Thoracic aorta (tissue), 2 donors: ENCODE measurements at regions not wholly inside any gene's neighbourhood (a gene's known extent, or its start where the extent isn't known, plus 50 kb on each side); places are given as distances from the start of the nearest gene placed in this dataset.

ENCODE experiments used
- ATAC-seq: fragments of 150-250 bp; one replicate; pipeline ENCODE4 v1.8.0; 2017; ENCODE audit warnings: low read depth; ENCODE audit not compliant: insufficient number of reproducible peaks, low FRiP score
- DNase-seq: peaks from one replicate; pipeline ENCODE4 v3.0.0-alpha.2; 2020; ENCODE audit warnings: low spot score
- H3K27ac ChIP-seq, 2 donors: fragments of 200-600 bp; sonication (generic); 1 replicate in 1 of 2; 2 replicates in 1 of 2; pipeline ENCODE4 v1.5.1; 2016; ENCODE audit warnings: mild to moderate bottlenecking in 2 of 2, moderate library complexity in 2 of 2
- H3K27me3 ChIP-seq: fragments of 200-600 bp; sonication (generic); replicated peaks from 2 replicates; pipeline ENCODE4 v1.6.0; 2016; ENCODE audit warnings: mild to moderate bottlenecking; ENCODE audit not compliant: insufficient read depth
- H3K36me3 ChIP-seq: fragments of 200-600 bp; sonication (generic); one replicate; pipeline ENCODE4 v1.5.1; 2016
- H3K4me1 ChIP-seq, 2 donors: fragments of 200-600 bp; sonication (generic); 1 replicate in 1 of 2; 2 replicates in 1 of 2; pipeline versions ENCODE4 v1.5.1 to v1.6.0; 2016; ENCODE audit warnings: low read depth in 2 of 2, mild to moderate bottlenecking in 1 of 2; ENCODE audit not compliant: control insufficient read depth in 1 of 2
- H3K4me3 ChIP-seq: fragments of 200-600 bp; sonication (generic); 2 replicates; pipeline ENCODE4 v1.5.1; 2016; ENCODE audit warnings: mild to moderate bottlenecking
- H3K9me3 ChIP-seq: fragments of 200-600 bp; sonication (generic); 2 replicates; pipeline ENCODE4 v1.5.1; 2016
- CTCF ChIP-seq: fragments of 200-600 bp; sonication (generic); IDR thresholded peaks from one replicate; pipeline ENCODE4 v1.5.1; 2019; ENCODE audit warnings: antibody characterized with exemption

GRCh38 chr9:119771341-119771740 is 402.1 kb upstream of the BRINP1 start:
- H3K27ac ChIP-seq, result no peak overlapping the region
- ATAC-seq (no peak), DNase-seq (no peak)

GRCh38 chr9:119768266-119768665 is 399.0 kb upstream of the BRINP1 start:
- no peak overlapping the region for H3K27ac ChIP-seq
- no peak for ATAC-seq
- no peaks in the 10 kb centered on the region for H3K27me3 ChIP-seq
- no peaks in the 10 kb centered on the region for H3K36me3 ChIP-seq
- H3K9me3 ChIP-seq, result no peaks in the 10 kb centered on the region
- no peak for DNase-seq
- H3K4me3 ChIP-seq, result no peak overlapping the region
- TF ChIP-seq CTCF, result no peak
- no peaks in the 10 kb centered on the region for H3K4me1 ChIP-seq

More at GRCh38 chr9:119771341-119771740, 402.1 kb upstream of the BRINP1 start:
- Histone ChIP-seq H3K36me3 (no peaks in the 10 kb centered on the region), H3K4me3 (no peak overlapping the region), H3K27me3 (no peaks in the 10 kb centered on the region), H3K9me3 (no peaks in the 10 kb centered on the region), H3K4me1 (no peaks in the 10 kb centered on the region)
- TF ChIP-seq CTCF, result no peak

- H3K27ac ChIP-seq, result no peak overlapping the region
- no peaks in the 10 kb centered on the region for H3K27me3 ChIP-seq
- no peaks in the 10 kb centered on the region for H3K4me1 ChIP-seq
- no peak for ATAC-seq
- no peak overlapping the region for H3K4me3 ChIP-seq
- TF ChIP-seq CTCF, result no peak
- no peaks in the 10 kb centered on the region for H3K9me3 ChIP-seq
- DNase-seq, result no peak
- H3K36me3 ChIP-seq, result no peaks in the 10 kb centered on the region
Measured at GRCh38 chr9:119765632-119766175, 396.5 kb upstream of the BRINP1 start.

GRCh38 chr9:119763260-119763659 is 394.0 kb upstream of the BRINP1 start:
- DNase-seq (no peak), ATAC-seq (no peak)
- H3K4me3 ChIP-seq, result no peak overlapping the region
- no peak overlapping the region for H3K27ac ChIP-seq
- no peak for TF ChIP-seq CTCF
- H3K36me3 ChIP-seq, result no peaks in the 10 kb centered on the region
- no peaks in the 10 kb centered on the region for H3K4me1 ChIP-seq
- no peaks in the 10 kb centered on the region for H3K9me3 ChIP-seq
- no peaks in the 10 kb centered on the region for H3K27me3 ChIP-seq

GRCh38 chr9:119761812-119762211 is 392.6 kb upstream of the BRINP1 start:
- ATAC-seq (no peak), DNase-seq (no peak)
- Histone ChIP-seq H3K9me3 (no peaks in the 10 kb centered on the region), H3K4me1 (no peaks in the 10 kb centered on the region), H3K36me3 (no peaks in the 10 kb centered on the region), H3K4me3 (no peak overlapping the region), H3K27ac (no peak overlapping the region), H3K27me3 (no peaks in the 10 kb centered on the region)
- TF ChIP-seq CTCF, result no peak
